ENCODE measurements at regions not wholly inside any gene's neighbourhood (a gene's known extent, or its start where the extent isn't known, plus 50 kb on each side); places are given as distances from the start of the nearest gene placed in this dataset.

DNA sequence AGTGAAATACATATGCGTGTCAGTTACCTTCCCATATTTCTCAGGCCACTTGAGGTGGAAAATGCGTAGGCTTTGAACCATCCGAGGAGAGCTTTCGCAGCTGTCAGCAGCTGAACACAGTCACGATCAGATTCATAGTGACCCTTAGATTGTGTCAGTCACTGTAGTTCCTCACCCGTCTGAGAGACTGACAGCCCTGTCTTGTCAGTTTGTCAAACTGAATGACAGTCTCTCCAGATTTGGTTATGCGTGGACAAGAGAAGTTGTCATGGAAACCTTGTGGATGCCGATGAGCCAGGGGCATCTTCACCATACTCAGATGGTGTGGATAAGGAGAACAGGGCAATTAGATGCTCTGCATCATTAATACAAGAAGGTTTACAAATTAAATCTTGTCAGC is 546.3 kb downstream of the TYW1 start:
- TF ChIP-seq POLR2A (IDR thresholded peaks at IDR 0.05; ENCODE audit: low read depth) (no peak), POLR2AphosphoS5 (IDR thresholded peaks at IDR 0.05) (no peak)
- TF ChIP-seq, protein P1, sequence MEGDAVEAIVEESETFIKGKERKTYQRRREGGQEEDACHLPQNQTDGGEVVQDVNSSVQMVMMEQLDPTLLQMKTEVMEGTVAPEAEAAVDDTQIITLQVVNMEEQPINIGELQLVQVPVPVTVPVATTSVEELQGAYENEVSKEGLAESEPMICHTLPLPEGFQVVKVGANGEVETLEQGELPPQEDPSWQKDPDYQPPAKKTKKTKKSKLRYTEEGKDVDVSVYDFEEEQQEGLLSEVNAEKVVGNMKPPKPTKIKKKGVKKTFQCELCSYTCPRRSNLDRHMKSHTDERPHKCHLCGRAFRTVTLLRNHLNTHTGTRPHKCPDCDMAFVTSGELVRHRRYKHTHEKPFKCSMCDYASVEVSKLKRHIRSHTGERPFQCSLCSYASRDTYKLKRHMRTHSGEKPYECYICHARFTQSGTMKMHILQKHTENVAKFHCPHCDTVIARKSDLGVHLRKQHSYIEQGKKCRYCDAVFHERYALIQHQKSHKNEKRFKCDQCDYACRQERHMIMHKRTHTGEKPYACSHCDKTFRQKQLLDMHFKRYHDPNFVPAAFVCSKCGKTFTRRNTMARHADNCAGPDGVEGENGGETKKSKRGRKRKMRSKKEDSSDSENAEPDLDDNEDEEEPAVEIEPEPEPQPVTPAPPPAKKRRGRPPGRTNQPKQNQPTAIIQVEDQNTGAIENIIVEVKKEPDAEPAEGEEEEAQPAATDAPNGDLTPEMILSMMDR (IDR thresholded peaks at IDR 0.05), result no peak

Data from esophagus muscularis mucosa (tissue), 3 donors.